Trophoblast cell (in vitro differentiated cells and primary cell): ENCODE measurements at regions not wholly inside any gene's neighbourhood (a gene's known extent, or its start where the extent isn't known, plus 50 kb on each side); places are given as distances from the start of the nearest gene placed in this dataset.

ENCODE experiments used
- DNase-seq, 2 donors: peaks; one replicate each; pipeline ENCODE4 v3.0.0-alpha.2; 2016
- H2AFZ ChIP-seq: 2 replicates; pipeline ENCODE4 v1.6.1; 2013; ENCODE audit warnings: low read length, moderate library complexity, mild to moderate bottlenecking; ENCODE audit not compliant: insufficient read depth, poor library complexity
- H2AK5ac ChIP-seq: 2 replicates; pipeline ENCODE4 v1.6.1; 2013; ENCODE audit warnings: mild to moderate bottlenecking, low read length
- H2BK120ac ChIP-seq: 2 replicates; pipeline ENCODE4 v1.6.1; 2013; ENCODE audit warnings: low read length, mild to moderate bottlenecking, moderate library complexity; ENCODE audit not compliant: insufficient read depth, poor library complexity
- H2BK12ac ChIP-seq: 2 replicates; pipeline ENCODE4 v1.6.1; 2013; ENCODE audit warnings: mild to moderate bottlenecking, low read length, moderate library complexity
- H2BK5ac ChIP-seq: 2 replicates; pipeline ENCODE4 v1.6.1; 2013; ENCODE audit warnings: low read length, low read depth, moderate library complexity, mild to moderate bottlenecking; ENCODE audit not compliant: poor library complexity
- H3K14ac ChIP-seq: 2 replicates; pipeline ENCODE4 v1.6.1; 2013; ENCODE audit warnings: mild to moderate bottlenecking, low read length
- H3K18ac ChIP-seq: 2 replicates; pipeline ENCODE4 v1.6.1; 2013; ENCODE audit warnings: mild to moderate bottlenecking, low read length
- H3K23ac ChIP-seq: 2 replicates; pipeline ENCODE4 v1.6.1; 2013; ENCODE audit warnings: low read length
- H3K27ac ChIP-seq: 2 replicates; pipeline ENCODE4 v1.5.1; 2013; ENCODE audit warnings: low read depth, mild to moderate bottlenecking, inconsistent platforms, low read length, moderate library complexity
- H3K27me3 ChIP-seq: 2 replicates; pipeline ENCODE4 v1.6.1; 2013; ENCODE audit warnings: inconsistent platforms, mild to moderate bottlenecking, low read length, moderate library complexity; ENCODE audit not compliant: insufficient read depth
- H3K36me3 ChIP-seq, 2 experiments: 1 replicate in 1 of 2; 2 replicates in 1 of 2; pipeline ENCODE4 v1.6.1; 2013; ENCODE audit warnings: low read length in 2 of 2, mild to moderate bottlenecking in 2 of 2, moderate library complexity in 1 of 2; ENCODE audit not compliant: insufficient read depth in 2 of 2, control insufficient read depth in 1 of 2
- H3K4ac ChIP-seq: 2 replicates; pipeline ENCODE4 v1.6.1; 2013; ENCODE audit warnings: low read depth, mild to moderate bottlenecking, low read length, moderate library complexity
- H3K4me1 ChIP-seq, 2 experiments: 1 replicate in 1 of 2; 2 replicates in 1 of 2; pipeline ENCODE4 v1.6.1; 2013; ENCODE audit warnings: low read length in 2 of 2, mild to moderate bottlenecking in 2 of 2, moderate library complexity in 1 of 2; ENCODE audit not compliant: insufficient read depth in 2 of 2, control insufficient read depth in 1 of 2
- H3K4me2 ChIP-seq: 2 replicates; pipeline ENCODE4 v1.6.1; 2013; ENCODE audit warnings: inconsistent platforms, mild to moderate bottlenecking, low read length, moderate library complexity
- H3K4me3 ChIP-seq: 2 replicates; pipeline ENCODE4 v1.5.1; 2013; ENCODE audit warnings: mild to moderate bottlenecking, low read depth, low read length, inconsistent platforms
- H3K79me1 ChIP-seq: one replicate; pipeline ENCODE4 v1.6.1; 2013; ENCODE audit warnings: low read length
- H3K79me2 ChIP-seq: 2 replicates; pipeline ENCODE4 v1.6.1; 2013; ENCODE audit warnings: low read length, mild to moderate bottlenecking; ENCODE audit not compliant: control insufficient read depth, insufficient read depth, poor library complexity
- H3K9ac ChIP-seq: 2 replicates; pipeline ENCODE4 v1.6.1; 2013; ENCODE audit warnings: mild to moderate bottlenecking, low read length
- H3K9me3 ChIP-seq: 2 replicates; pipeline ENCODE4 v1.6.1; 2013; ENCODE audit warnings: low read depth, mild to moderate bottlenecking, control low read depth, inconsistent platforms, low read length; ENCODE audit not compliant: insufficient read depth
- H4K12ac ChIP-seq: 2 replicates; pipeline ENCODE4 v1.6.1; 2013; ENCODE audit warnings: low read depth, mild to moderate bottlenecking, low read length, moderate library complexity
- H4K8ac ChIP-seq: 2 replicates; pipeline ENCODE4 v1.6.1; 2013; ENCODE audit warnings: low read depth, mild to moderate bottlenecking, low read length, moderate library complexity
- H4K91ac ChIP-seq: one replicate; pipeline ENCODE4 v1.6.1; 2013; ENCODE audit warnings: low read depth, mild to moderate bottlenecking, low read length, moderate library complexity
- WGBS: extraction: QIAGEN DNeasy Blood & Tissue Kit; methylation state at CpG from one replicate; pipeline ENCODE4 v1.1.7; 2013; ENCODE audit warnings: missing lambda C conversion rate; ENCODE audit not compliant: insufficient read length, insufficient coverage; ENCODE audit errors: extremely low coverage; 5-methylcytosine and 5-hydroxymethylcytosine counted together

- no peak overlapping the region for H3K18ac ChIP-seq
- H3K27ac ChIP-seq, result no peak overlapping the region
- H2AFZ ChIP-seq, result no peak overlapping the region
- no peak overlapping the region for H4K8ac ChIP-seq
- no peaks in the 10 kb centered on the region for H3K27me3 ChIP-seq
- no peak overlapping the region for H2BK120ac ChIP-seq
- H4K12ac ChIP-seq, result no peak overlapping the region
- peak in 1 of 2 donors; percentile 70 for DNase-seq
- no peak overlapping the region for H2BK12ac ChIP-seq
- no CpG with 5 or more reads among the region's 4 CpGs for WGBS
- H3K4ac ChIP-seq, result no peak overlapping the region
- no peaks in the 10 kb centered on the region for H3K36me3 ChIP-seq
- no peak overlapping the region for H3K14ac ChIP-seq
- H2AK5ac ChIP-seq, result no peak overlapping the region
- no peaks in the 10 kb centered on the region for H3K79me1 ChIP-seq
- H3K79me2 ChIP-seq, result no peaks in the 10 kb centered on the region
- H3K9ac ChIP-seq, result no peak overlapping the region
- no peak overlapping the region for H3K23ac ChIP-seq
- no peak overlapping the region for H2BK5ac ChIP-seq
- H3K4me1 ChIP-seq, result no peaks in the 10 kb centered on the region
- no peak overlapping the region for H3K4me3 ChIP-seq
- no peak overlapping the region for H3K4me2 ChIP-seq
- H4K91ac ChIP-seq, result no peak overlapping the region
- H3K9me3 ChIP-seq, result no peaks in the 10 kb centered on the region
Measured at GRCh38 chr2:58574873-58575272, 333.7 kb upstream of the FANCL start.

GRCh38 chr2:58572731-58573130, 331.6 kb upstream of the FANCL start:
- no peak overlapping the region for H4K91ac ChIP-seq
- no peak overlapping the region for H3K9ac ChIP-seq
- H3K4me1 ChIP-seq, result no peaks in the 10 kb centered on the region
- no peak overlapping the region for H2AFZ ChIP-seq
- H3K36me3 ChIP-seq, result no peaks in the 10 kb centered on the region
- no peak overlapping the region for H2BK120ac ChIP-seq
- no peak overlapping the region for H2BK5ac ChIP-seq
- H3K4ac ChIP-seq, result no peak overlapping the region
- no peaks in the 10 kb centered on the region for H3K9me3 ChIP-seq
- DNase-seq, result no peak
- H3K27me3 ChIP-seq, result no peaks in the 10 kb centered on the region
- H2BK12ac ChIP-seq, result no peak overlapping the region
- H3K18ac ChIP-seq, result no peak overlapping the region
- no peaks in the 10 kb centered on the region for H3K79me2 ChIP-seq
- no peak overlapping the region for H3K4me2 ChIP-seq
- no peak overlapping the region for H4K12ac ChIP-seq
- H3K4me3 ChIP-seq, result no peak overlapping the region
- no peaks in the 10 kb centered on the region for H3K79me1 ChIP-seq
- H2AK5ac ChIP-seq, result no peak overlapping the region
- H3K23ac ChIP-seq, result no peak overlapping the region
- H3K14ac ChIP-seq, result no peak overlapping the region
- no CpG with 5 or more reads among the region's 3 CpGs for WGBS
- H3K27ac ChIP-seq, result no peak overlapping the region
- H4K8ac ChIP-seq, result no peak overlapping the region

GRCh38 chr2:58571181-58571852, 330.2 kb upstream of the FANCL start:
- Histone ChIP-seq H4K91ac (no peak overlapping the region), H2AK5ac (no peak overlapping the region), H3K36me3 (no peaks in the 10 kb centered on the region), H2BK5ac (no peak overlapping the region), H3K27me3 (no peaks in the 10 kb centered on the region), H3K27ac (no peak overlapping the region), H3K9ac (no peak overlapping the region), H2BK12ac (no peak overlapping the region), H3K79me2 (no peaks in the 10 kb centered on the region), H2AFZ (no peak overlapping the region), H3K23ac (no peak overlapping the region), H3K4me2 (no peak overlapping the region), H4K12ac (no peak overlapping the region), H3K9me3 (no peaks in the 10 kb centered on the region), H3K79me1 (no peaks in the 10 kb centered on the region), H3K4ac (no peak overlapping the region), H3K14ac (no peak overlapping the region), H4K8ac (no peak overlapping the region), H3K18ac (no peak overlapping the region), H3K4me3 (no peak overlapping the region), H2BK120ac (no peak overlapping the region), H3K4me1 (no peaks in the 10 kb centered on the region)
- no CpG with 5 or more reads among the region's 10 CpGs for WGBS
- DNase-seq, result peak; percentile 44 to 84

DNA sequence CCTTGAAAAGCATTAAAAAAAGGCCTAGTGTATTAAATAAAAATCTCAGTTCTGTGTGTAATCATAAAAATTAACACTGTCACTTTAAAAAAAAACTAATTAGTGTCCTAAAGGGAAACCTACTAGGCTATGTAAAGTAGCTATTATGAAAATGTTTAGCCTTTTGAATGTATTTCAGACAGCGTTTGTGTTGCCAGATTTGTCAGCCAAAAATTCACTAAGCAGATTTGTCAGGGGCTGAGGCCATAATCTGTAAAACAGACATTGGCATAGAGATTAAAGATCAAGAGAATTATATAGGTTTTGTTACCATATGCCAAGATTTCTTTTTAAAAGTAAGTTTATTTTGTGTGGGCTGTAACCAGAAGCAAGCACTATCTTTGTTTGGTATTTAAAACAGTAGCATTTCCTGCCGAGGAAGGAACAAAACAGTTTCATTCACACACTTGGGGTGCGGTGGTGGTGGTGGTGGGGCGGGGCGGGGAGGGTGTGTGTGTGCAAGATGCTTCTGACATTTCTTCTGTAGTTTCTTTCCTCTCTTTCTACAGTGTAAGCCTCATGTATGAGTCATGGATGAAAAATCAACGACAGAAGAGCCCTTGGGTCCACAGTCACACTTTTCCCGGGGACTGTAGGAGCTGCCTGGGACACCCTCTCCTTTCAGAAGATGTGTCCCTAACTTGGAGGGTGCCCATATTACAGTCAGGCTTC, 328.5 kb upstream of the FANCL start:
- Histone ChIP-seq H3K4me2 (no peak overlapping the region), H4K91ac (no peak overlapping the region), H3K9me3 (no peaks in the 10 kb centered on the region), H2BK5ac (no peak overlapping the region), H2AFZ (no peak overlapping the region), H3K18ac (no peak overlapping the region), H2BK12ac (no peak overlapping the region), H3K14ac (no peak overlapping the region), H4K8ac (no peak overlapping the region), H3K27ac (no peak overlapping the region), H3K4ac (no peak overlapping the region), H3K36me3 (no peaks in the 10 kb centered on the region), H3K4me1 (no peaks in the 10 kb centered on the region), H3K9ac (no peak overlapping the region), H2BK120ac (no peak overlapping the region), H3K23ac (no peak overlapping the region), H3K4me3 (no peak overlapping the region), H4K12ac (no peak overlapping the region), H2AK5ac (no peak overlapping the region), H3K27me3 (no peaks in the 10 kb centered on the region), H3K79me2 (no peaks in the 10 kb centered on the region), H3K79me1 (no peaks in the 10 kb centered on the region)
- WGBS, result no CpG with 5 or more reads among the region's 7 CpGs
- no peak for DNase-seq
